IPS DF 4.7 (cell line): ENCODE measurements at regions not wholly inside any gene's neighbourhood (a gene's known extent, or its start where the extent isn't known, plus 50 kb on each side); places are given as distances from the start of the nearest gene placed in this dataset.
"Not testable (repeated sequence)": the region's sequence is repeated elsewhere in the genome, so short reads cannot be mapped to it uniquely, and the experiment has no call there.

ENCODE experiments used
- DNase-seq: peaks from one replicate; pipeline ENCODE4 v3.0.0-alpha.2; 2013; ENCODE audit warnings: low spot score; ENCODE audit errors: extremely low read depth

DNA sequence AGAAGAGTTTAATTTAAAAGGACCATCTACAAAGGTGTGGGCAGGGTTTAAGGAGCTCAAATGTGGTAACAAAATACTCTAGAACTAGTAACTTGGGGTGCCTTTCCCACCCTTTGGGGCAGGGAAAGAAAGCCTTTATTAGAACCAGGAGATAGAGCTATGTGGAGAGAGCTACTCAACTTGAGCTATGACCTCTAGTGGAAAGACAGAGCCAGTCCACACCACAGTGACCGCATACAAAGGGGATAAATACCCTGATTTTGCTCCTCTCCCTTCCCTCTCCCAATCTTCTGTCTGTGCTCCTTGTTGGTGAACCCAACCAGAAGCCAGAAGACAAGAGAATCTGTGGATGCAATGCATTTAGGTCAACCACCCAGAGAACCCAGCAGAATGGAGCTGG lies 54.4 kb upstream of the JAK1 start:
- no peak for DNase-seq

DNA sequence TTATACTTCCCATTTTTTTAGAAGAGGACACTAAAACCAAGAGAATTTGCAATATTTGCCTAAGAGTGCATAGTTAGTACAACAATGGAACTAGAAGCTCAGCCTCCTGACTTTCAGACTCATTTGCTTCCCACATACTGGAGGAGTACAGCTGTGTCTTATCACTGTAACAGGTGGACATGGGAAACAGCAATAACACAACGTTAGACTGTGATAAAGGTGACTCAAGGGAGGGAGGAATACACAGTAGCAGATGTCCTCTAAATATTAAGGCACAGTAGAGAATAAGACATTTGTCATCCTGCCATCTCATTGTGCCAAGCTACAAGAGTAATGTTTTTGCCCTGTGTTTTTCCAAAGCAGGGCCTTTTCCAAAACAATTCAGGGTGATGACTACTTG lies 55.4 kb upstream of the JAK1 start:
- no peak for DNase-seq

- no peak for DNase-seq
These were observed 55.9 kb upstream of the JAK1 start for GRCh38 chr1:65022216-65022615.

DNA sequence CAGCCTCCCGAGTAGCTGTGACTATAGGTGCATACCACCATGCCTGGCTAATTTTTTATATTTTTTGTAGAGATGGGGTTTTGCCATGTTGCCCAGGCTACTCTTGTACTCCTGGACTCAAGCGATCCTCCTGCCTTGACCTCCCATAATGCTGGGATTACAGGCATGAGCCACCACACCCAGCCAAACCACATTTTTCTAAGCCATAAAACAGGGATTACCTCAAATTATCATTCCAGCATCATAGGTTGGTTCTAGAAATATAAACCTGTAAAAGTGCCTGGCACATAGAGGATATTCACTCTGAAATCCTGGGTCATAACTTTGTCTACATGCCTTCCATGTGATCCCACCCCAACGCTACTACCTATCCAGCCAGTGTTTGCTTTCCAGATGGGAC lies 59.4 kb upstream of the JAK1 start:
- DNase-seq: no peak

DNA sequence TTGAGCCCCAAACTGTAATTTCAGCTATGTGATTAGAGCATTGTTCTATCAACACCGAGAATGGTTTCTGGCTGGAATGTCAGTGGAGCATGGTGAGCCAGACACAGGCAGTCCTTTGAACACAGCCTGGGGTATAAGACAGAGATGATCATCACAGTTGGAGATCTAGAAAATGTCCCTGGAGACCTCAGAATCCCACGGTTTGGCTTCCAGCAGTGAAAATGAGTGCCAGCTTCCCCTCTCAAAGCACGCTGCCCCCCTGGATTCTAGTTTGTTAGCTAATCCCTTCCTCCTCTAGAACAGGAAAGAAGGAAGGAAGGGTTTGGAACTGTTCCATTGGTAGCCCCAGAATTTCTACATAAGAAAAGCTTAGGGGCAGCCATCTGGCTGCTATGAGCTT lies 59.9 kb upstream of the JAK1 start:
- no peak for DNase-seq

DNA sequence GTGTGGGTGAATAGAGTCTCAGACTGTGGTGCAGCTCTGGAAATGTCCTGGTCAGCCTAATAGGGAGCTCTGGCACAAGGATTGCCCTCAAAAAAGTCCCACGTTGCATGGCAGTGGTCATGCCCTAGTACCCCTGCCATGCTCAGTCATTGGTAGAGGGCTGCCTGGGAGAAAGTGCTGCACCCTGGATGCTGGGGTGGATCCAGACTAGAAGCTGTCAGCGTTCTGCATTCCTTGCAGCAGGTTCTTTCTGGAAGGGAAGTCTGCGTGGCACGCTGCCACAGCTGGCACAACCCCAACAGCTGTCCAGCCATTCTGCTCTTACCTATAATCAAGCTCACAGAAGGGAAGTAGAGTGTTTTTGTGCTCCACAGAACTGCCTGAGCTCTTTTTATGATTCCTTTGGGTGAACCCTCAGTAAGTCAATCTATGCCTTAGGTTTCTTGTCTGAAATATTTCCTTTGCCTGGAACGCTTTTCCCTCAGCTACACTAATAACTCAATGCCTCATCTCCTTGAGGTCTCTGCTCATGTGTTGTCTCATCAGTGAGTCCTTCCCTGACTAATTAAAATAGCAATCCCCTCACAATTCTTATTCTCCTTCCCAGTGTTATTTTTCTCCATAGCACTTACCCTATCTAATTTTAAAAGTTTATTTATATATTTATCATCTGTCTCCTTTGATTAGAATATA lies 61.5 kb upstream of the JAK1 start:
- no peak for DNase-seq

DNA sequence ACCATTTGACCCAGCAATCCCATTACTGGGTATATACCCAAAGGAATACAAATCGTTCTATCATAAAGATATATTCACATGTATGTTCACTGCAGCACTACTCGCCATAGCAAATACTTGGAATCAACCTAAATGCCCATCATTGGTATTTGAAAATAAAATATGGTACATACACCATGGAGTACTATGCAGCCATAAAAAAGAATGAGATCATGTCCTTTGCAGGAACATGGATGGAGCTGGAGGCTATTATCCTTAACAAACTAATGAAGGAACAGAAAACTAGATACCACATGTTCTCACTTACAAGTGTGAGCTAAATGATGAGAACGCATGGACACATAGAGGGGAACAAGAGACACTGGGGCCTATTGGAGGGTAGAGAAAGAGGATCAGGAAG lies 63.1 kb upstream of the JAK1 start:
- not testable (repeated sequence) for DNase-seq

GRCh38 chr1:65034879-65035278 lies 68.5 kb upstream of the JAK1 start:
- DNase-seq: not testable (repeated sequence)

GRCh38 chr1:65036570-65037051 lies 70.3 kb upstream of the JAK1 start:
- no peak for DNase-seq

DNA sequence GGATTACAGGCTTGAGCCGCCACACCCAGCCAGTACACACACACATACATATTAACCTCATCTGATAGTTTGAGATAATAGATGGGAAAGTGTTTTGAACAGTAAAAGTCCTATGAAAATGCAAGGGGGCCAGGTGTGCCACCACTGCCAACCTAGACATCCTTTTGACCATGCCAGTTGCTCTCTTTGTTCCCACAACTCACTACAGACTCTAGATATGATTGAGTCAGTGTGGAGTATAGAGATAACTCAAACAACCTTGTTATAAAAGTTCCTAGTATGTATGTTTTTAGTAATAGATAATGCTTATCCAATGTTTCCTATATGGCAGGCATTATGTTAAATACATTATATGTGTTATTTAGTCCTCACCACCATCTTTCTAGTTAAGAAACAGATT lies 72.7 kb upstream of the JAK1 start:
- no peak for DNase-seq

- DNase-seq: no peak
These were observed 73.2 kb upstream of the JAK1 start for GRCh38 chr1:65039508-65039907.

DNA sequence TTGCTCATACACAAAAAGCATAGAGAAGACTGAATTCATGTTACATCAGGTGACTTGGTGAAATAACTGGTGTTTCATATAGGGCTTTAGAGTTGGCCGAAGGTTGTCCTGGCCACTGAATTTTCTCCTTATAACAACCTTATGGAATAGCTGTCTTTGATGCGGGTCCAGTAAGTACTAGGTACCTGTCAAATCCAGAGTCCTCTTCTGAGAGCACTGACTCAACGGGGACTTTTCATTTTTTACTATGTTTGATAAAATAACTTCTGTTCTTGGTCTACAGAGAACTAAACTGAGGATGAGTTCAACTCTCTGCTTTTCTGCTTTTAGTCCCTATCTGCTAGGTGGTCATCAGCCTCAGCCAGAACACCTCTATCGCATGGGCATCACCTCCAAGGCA lies 76.1 kb upstream of the JAK1 start:
- DNase-seq: no peak

GRCh38 chr1:65044411-65044810 lies 78.1 kb upstream of the JAK1 start:
- DNase-seq: no peak

DNA sequence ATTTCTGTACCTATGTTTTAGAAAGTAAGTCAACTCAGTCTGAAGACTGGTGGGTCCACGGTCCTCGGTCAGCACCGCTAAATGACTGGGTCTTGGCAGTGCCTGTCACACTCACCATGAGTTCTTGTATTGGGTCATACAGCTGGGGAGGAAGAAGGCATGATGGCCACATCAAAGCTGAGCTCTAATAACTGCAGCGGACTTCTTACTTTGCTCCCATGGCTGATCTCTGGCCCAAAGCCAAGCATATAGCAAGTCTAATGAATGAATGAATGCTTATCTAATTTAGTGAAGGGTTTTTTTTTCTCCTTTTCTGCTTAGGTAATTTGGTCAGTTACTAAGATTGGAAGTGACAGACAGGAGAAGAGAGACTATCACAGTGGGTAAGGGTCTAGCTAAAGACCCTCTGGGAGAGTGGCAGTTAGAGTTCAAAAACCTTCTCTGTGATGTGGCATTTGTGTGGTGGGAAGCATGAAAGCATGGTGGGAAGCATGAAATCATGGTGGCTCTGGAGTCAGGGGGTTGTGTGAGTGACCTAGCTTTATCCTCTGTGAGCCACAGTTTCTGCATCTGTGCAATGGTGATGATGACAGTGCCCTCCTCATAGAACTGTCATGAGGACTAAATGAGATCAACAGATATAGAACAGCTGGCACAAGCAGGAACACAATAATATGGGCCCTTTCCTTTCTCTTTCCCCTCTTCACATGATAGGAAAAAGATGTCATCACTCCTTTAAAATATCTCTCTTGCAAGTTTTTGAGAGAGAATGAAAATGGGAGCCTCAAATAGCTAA lies 78.9 kb upstream of the JAK1 start:
- DNase-seq: no peak

GRCh38 chr1:65048335-65048734 lies 82.0 kb upstream of the JAK1 start:
- no peak for DNase-seq

GRCh38 chr1:65049941-65050713 lies 83.8 kb upstream of the JAK1 start:
- no peak for DNase-seq

DNA sequence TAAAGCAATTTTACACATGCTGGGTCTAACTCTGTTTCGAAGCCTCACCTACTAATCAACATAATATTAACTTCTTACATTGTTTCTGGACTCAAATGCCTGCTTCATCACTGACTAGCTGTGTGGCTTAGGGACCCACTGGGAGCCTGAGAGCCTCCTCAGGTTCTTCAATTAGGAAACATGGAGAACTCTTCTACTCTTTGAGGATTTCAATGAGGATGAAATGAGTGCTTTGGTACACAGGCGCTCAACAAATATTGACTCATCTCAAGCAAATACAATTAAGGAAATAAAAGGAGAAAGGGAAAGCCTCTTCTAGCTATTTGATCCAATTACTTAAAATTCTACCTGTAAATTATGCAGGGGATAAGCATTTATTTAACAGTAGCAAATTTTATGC lies 84.4 kb upstream of the JAK1 start:
- DNase-seq: no peak

DNA sequence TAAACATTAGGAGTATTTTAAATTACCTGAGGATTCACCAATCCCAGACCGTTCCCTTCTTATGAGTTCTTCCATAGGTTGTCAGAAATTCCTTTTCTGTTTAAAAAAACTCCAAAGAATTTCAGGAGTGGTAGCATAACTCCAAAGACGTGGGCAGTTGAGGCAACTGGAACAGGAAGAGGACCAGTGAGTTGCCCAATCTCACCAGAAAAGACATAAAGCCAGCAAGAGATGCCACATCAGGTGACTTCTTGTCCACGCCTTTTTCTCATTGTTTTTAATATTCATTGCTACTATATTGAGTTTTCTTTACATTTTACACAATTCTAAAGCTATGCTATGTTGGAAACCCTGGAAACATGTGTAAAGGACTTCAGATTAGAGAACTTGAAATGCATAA lies 88.1 kb upstream of the JAK1 start:
- DNase-seq: no peak

DNA sequence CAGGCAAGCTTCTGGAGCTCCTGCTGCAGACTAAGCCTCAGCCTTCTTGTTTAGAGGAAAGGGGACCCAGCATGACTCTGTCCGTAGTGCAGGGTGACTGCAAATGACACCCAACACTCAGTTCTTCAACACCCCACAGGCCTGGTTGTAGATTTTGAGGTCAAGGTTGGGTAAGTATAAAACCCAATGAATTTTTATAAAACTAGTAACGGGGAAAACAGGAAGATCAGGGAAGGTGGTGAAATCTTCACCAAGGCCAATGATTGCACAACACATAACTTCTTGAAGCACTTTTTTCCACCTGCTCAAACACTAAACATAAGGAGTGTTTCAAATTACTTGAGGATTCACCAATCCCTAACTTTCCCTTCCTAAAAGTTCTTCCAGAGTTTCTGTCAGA lies 89.4 kb upstream of the JAK1 start:
- no peak for DNase-seq

DNA sequence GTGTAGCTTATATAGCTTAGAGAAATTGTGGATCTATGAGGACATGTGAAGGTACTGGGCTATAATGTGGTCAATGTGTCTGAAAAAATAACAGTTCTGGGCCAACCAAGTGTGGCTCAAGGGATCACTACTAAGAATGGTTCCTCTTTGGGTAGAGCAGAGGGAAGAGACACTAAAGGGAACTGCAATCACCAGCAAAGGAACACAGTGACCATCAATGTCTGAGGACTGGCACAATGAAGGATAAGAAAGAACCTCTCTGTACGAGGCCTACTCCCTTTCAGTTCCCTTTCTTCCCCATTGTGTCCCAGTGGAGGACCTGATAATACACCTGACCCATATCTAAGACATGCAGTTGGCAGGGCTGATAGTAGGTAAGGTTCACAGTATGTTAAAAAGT lies 89.9 kb upstream of the JAK1 start:
- DNase-seq: no peak

DNA sequence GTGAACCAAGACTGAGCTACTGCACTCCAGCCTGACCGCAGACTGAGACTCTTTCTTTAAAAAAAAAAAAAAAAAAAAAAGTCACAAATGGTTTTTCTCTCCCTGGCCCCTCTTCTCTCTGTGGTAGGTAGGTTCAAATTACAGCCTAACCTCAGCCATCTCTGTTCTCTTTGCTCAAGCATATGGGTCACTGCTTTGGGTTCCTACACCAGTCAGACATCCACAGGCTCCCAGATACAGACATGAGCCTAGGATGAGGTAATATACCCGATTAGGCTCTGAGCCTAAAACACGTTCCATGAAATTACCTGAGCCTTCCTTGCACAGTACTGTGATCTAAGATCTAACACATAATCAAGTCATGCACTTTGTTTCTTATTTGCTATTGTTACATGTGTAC lies 90.5 kb upstream of the JAK1 start:
- DNase-seq: no peak

DNA sequence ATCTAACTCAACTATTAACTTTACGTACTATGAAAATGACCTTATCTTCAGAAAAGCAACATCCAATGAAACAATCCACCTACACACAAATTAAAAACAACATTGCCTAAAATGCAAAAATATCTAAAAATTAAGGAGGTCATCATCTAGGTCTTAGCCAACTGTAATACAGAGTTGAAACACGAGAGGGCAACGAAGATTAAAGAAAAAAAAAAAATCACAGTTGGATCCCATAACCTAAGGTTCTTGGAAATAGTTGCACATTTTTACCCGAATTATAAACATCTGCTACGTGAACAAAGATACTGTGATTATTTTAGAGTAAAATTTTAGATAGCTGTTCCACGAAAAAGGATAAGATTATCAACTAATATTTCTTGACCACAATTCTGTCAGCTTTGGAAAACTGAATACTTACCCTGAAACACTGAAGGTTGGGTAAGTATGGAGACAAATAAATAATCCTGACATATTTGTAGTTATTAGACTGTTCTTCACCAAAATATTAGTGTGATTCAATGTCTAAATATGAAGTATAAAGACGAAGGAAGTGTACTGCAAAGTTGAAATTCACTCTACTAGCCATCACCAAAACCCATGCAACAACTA lies 88.0 kb upstream of the AK4 start:
- no peak for DNase-seq
